MM.1S (cell line): ENCODE measurements at regions not wholly inside any gene's neighbourhood (a gene's known extent, or its start where the extent isn't known, plus 50 kb on each side); places are given as distances from the start of the nearest gene placed in this dataset.

Experiments
- DNase-seq: peaks from one replicate; pipeline ENCODE4 v3.0.0-alpha.2; 2015
- H2AFZ ChIP-seq: fragments of 300-600 bp; sonication (generic); 2 replicates; pipeline ENCODE4 v1.6.0; 2016; ENCODE audit warnings: antibody characterized with exemption, low read length
- H3F3A ChIP-seq: fragments of 300-600 bp; sonication (generic); 2 replicates; pipeline ENCODE4 v1.6.1; 2016; ENCODE audit warnings: mild to moderate bottlenecking, antibody characterized with exemption, low read length, moderate library complexity, mixed read lengths; ENCODE audit not compliant: insufficient read depth
- H3K27ac ChIP-seq: fragments of 300-600 bp; sonication (generic); 2 replicates; pipeline ENCODE4 v1.5.1; 2016; ENCODE audit warnings: mild to moderate bottlenecking, low read length
- H3K27me3 ChIP-seq: fragments of 300-600 bp; sonication (generic); replicated peaks from 2 replicates; pipeline ENCODE4 v1.6.0; 2016; ENCODE audit warnings: low read length; ENCODE audit not compliant: insufficient read depth
- H3K36me3 ChIP-seq: fragments of 300-600 bp; sonication (generic); replicated peaks from 2 replicates; pipeline ENCODE4 v1.6.1; 2016; ENCODE audit warnings: mild to moderate bottlenecking, low read length, mixed read lengths; ENCODE audit not compliant: insufficient read depth
- H3K4me1 ChIP-seq: fragments of 300-600 bp; sonication (generic); 2 replicates; pipeline ENCODE4 v1.6.1; 2016; ENCODE audit warnings: low read length, mixed read lengths
- H3K4me2 ChIP-seq: fragments of 300-600 bp; sonication (generic); 2 replicates; pipeline ENCODE4 v1.6.0; 2016; ENCODE audit warnings: low read depth, low read length
- H3K4me3 ChIP-seq: fragments of 300-600 bp; sonication (generic); 2 replicates; pipeline ENCODE4 v1.5.1; 2016; ENCODE audit warnings: low read length, mixed read lengths
- H3K79me2 ChIP-seq: fragments of 300-600 bp; sonication (generic); 2 replicates; pipeline ENCODE4 v1.6.1; 2016; ENCODE audit warnings: mixed run types, low read length, mixed read lengths
- H3K9ac ChIP-seq: fragments of 300-600 bp; sonication (generic); 2 replicates; pipeline ENCODE4 v1.6.1; 2016; ENCODE audit warnings: low read length, mixed read lengths
- H3K9me2 ChIP-seq: fragments of 300-600 bp; sonication (generic); replicated peaks from 2 replicates; pipeline ENCODE4 v1.6.1; 2016; ENCODE audit warnings: mild to moderate bottlenecking, low read length, mixed read lengths; ENCODE audit not compliant: insufficient read depth
- H3K9me3 ChIP-seq: fragments of 300-600 bp; sonication (generic); replicated peaks from 2 replicates; pipeline ENCODE4 v1.6.1; 2016; ENCODE audit warnings: mild to moderate bottlenecking, low read length, mixed read lengths; ENCODE audit not compliant: insufficient read depth
- H4K20me1 ChIP-seq: fragments of 300-600 bp; sonication (generic); 2 replicates; pipeline ENCODE4 v1.6.1; 2016; ENCODE audit warnings: mild to moderate bottlenecking, low read length, moderate library complexity, mixed read lengths; ENCODE audit not compliant: insufficient read depth
- EZH2 ChIP-seq: fragments of 300-600 bp; sonication (generic); optimal IDR thresholded peaks from 2 replicates; pipeline ENCODE3; 2017; ENCODE audit warnings: low read depth, mild to moderate bottlenecking, antibody characterized with exemption, low read length, mixed read lengths
- EZH2phosphoT487 ChIP-seq: fragments of 300-600 bp; sonication (generic); IDR thresholded peaks from 2 replicates; pipeline ENCODE4 v1.6.1; 2018; ENCODE audit warnings: antibody characterized with exemption, low read length
- TF ChIP-seq, protein P1 (sequence below): fragments of 300-600 bp; sonication (generic); IDR thresholded peaks from 2 replicates; pipeline ENCODE4 v1.5.1; 2016; ENCODE audit warnings: antibody characterized with exemption, low read length, mixed read lengths

DNA sequence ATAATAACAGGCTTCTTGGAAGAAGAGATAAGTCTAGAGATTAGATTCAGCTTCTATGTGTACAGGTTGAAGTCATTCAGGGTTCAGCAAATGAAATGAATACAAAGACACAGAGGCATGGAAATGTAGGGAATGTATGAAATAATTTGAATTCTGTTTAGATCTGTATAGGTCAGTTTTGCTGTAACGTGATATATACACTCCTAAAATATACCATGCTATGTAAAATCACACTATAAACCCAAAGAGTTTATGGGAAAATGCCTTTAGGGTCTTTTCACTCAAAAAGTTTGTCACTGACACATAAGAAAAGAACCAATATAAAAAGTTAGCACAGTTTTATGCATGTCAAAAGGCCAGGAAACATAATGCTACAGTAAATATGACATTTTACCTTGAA, 854.0 kb downstream of the LRFN5 start:
- H3K9me2 ChIP-seq, result no peaks in the 10 kb centered on the region
- H3K9ac ChIP-seq, result no peak overlapping the region
- H3K79me2 ChIP-seq, result no peaks in the 10 kb centered on the region
- no peaks in the 10 kb centered on the region for H3K9me3 ChIP-seq
- H2AFZ ChIP-seq, result no peak overlapping the region
- H3K4me1 ChIP-seq, result no peaks in the 10 kb centered on the region
- TF ChIP-seq EZH2phosphoT487 (no peak), EZH2 (no peak)
- TF ChIP-seq, protein P1, sequence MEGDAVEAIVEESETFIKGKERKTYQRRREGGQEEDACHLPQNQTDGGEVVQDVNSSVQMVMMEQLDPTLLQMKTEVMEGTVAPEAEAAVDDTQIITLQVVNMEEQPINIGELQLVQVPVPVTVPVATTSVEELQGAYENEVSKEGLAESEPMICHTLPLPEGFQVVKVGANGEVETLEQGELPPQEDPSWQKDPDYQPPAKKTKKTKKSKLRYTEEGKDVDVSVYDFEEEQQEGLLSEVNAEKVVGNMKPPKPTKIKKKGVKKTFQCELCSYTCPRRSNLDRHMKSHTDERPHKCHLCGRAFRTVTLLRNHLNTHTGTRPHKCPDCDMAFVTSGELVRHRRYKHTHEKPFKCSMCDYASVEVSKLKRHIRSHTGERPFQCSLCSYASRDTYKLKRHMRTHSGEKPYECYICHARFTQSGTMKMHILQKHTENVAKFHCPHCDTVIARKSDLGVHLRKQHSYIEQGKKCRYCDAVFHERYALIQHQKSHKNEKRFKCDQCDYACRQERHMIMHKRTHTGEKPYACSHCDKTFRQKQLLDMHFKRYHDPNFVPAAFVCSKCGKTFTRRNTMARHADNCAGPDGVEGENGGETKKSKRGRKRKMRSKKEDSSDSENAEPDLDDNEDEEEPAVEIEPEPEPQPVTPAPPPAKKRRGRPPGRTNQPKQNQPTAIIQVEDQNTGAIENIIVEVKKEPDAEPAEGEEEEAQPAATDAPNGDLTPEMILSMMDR, result no peak
- H3K27ac ChIP-seq, result no peak overlapping the region
- H4K20me1 ChIP-seq, result no peaks in the 10 kb centered on the region
- H3K27me3 ChIP-seq, result no peaks in the 10 kb centered on the region
- no peaks in the 10 kb centered on the region for H3K36me3 ChIP-seq
- H3F3A ChIP-seq, result no peaks in the 10 kb centered on the region
- no peak for DNase-seq
- H3K4me3 ChIP-seq, result no peak overlapping the region
- H3K4me2 ChIP-seq, result no peak overlapping the region

DNA sequence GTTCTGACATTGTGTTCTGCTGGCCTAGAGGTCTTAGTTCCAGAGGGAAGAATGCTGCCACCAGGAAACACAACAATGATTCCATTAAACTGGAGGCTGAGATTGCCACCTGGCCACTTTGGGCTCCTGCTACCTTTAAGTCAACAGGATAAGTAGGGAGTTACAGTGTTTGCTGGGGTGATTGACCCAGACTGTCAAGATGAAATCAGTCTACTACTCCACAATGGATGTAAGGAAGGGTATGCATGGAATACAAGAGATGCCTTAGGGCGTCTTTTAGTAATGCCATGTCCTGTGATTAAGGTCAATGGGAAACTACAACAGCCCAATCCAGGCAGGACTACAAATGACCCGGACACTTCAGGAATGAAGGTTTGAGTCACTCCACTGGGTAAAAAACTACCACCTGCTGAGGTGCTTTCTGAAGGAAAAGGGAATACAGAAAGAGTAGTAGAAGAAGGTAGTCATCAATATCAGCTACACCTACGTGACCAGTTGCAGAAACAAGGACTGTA, 852.6 kb downstream of the LRFN5 start:
- TF ChIP-seq, protein P1, result no peak
- TF ChIP-seq EZH2, result no peak
- TF ChIP-seq EZH2phosphoT487, result no peak
- Histone ChIP-seq H3K27me3 (no peaks in the 10 kb centered on the region), H3K9ac (no peak overlapping the region), H3K9me2 (no peaks in the 10 kb centered on the region), H3K36me3 (no peaks in the 10 kb centered on the region), H3K4me2 (no peak overlapping the region), H3K79me2 (no peaks in the 10 kb centered on the region), H3K27ac (no peak overlapping the region), H3K4me1 (no peaks in the 10 kb centered on the region), H3K9me3 (no peaks in the 10 kb centered on the region), H4K20me1 (no peaks in the 10 kb centered on the region), H3K4me3 (no peak overlapping the region), H2AFZ (no peak overlapping the region), H3F3A (no peaks in the 10 kb centered on the region)
- DNase-seq, result no peak

DNA sequence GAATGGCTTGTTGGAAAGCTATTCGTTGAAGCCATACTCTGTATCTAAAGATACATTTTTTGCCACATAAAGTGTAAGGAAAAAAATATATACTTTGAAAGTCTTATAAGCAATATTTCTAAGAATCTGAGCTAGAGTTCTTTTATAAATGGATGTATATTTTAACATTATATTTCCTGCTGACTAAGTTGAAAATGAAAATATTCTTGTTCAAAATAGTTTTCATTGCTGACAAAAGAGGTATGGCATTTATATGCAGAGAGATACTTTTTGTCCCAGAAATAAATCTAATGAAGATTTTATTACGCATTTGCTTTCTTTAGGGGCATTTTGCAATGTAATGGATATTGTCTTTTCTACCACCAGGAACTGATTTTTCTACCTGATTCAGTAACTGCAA, 834.9 kb downstream of the LRFN5 start:
- DNase-seq, result no peak
- TF ChIP-seq EZH2phosphoT487 (no peak), EZH2 (no peak)
- TF ChIP-seq, protein P1, result no peak
- Histone ChIP-seq H3K4me3 (no peak overlapping the region), H3K4me1 (no peaks in the 10 kb centered on the region), H3K79me2 (no peaks in the 10 kb centered on the region), H3F3A (no peaks in the 10 kb centered on the region), H3K9me3 (no peaks in the 10 kb centered on the region), H3K9me2 (no peaks in the 10 kb centered on the region), H3K4me2 (no peak overlapping the region), H3K36me3 (no peaks in the 10 kb centered on the region), H2AFZ (no peak overlapping the region), H3K27ac (no peak overlapping the region), H3K9ac (no peak overlapping the region), H4K20me1 (no peaks in the 10 kb centered on the region), H3K27me3 (no peaks in the 10 kb centered on the region)
